ENCODE measurements at regions not wholly inside any gene's neighbourhood (a gene's known extent, or its start where the extent isn't known, plus 50 kb on each side); places are given as distances from the start of the nearest gene placed in this dataset.

GRCh38 chr12:130086248-130086647 is 76.0 kb upstream of the FZD10 start:
- TF ChIP-seq GATA3 (IDR thresholded peaks at IDR 0.05; ENCODE audit: low read depth, low read length) (no peak), GATA2 (IDR thresholded peaks at IDR 0.05; ENCODE audit: low read depth, low read length) (no peak)

Measured in SH-SY5Y (cell line).